ENCODE measurements at regions not wholly inside any gene's neighbourhood (a gene's known extent, or its start where the extent isn't known, plus 50 kb on each side); places are given as distances from the start of the nearest gene placed in this dataset.

DNA sequence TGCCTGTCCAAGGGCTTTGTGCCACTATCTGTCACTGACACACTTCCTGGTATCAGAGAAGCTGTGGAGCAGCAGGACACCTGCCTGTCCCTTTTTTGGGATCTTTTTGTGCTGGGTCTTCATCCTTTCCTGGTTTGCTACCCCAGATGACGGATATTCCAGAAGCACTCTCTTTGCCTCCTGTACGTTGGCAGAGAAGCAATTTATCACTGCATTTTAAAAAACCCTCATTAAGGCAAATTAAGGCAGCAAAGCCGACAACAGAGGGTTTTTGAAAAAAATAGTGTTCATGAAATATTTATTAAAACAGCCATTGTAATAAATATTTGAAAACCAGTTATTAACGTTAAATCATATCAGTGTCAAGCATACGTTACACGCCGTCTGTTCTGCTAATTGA lies 209.6 kb upstream of the NTM start:
- no peak overlapping the region for H3K4me3 ChIP-seq (ENCODE audit: low read depth, low read length)
- no peak for TF ChIP-seq CTCF (IDR thresholded peaks at IDR 0.05; ENCODE audit: borderline replicate concordance, insufficient read depth, low read depth, low read length)

DNA sequence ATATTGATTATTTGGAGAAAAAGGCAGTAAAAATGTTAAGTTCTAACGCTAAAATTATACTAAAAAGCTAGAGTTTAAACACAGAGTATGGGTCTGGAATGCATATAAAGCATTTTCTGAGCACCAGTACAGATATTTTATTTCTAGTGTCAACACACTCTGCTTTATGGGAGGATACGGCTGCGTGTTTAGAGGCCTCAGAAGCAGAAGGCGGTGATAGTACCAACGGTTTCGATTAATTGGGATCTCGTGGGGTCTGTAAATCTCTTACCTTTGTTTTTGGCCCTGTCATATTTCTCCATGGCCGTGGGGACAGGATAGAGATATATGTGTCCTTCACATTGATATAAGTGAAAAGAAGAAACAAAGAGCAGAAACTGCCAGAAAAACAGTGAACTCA lies 206.8 kb upstream of the NTM start:
- no peak for TF ChIP-seq CTCF (IDR thresholded peaks at IDR 0.05; ENCODE audit: borderline replicate concordance, insufficient read depth, low read depth, low read length)
- no peak overlapping the region for H3K4me3 ChIP-seq (ENCODE audit: low read depth, low read length)

GRCh38 chr11:131165036-131165435 lies 205.4 kb upstream of the NTM start:
- TF ChIP-seq CTCF (IDR thresholded peaks at IDR 0.05; ENCODE audit: borderline replicate concordance, insufficient read depth, low read depth, low read length), result no peak
- H3K4me3 ChIP-seq (ENCODE audit: low read depth, low read length), result no peak overlapping the region

DNA sequence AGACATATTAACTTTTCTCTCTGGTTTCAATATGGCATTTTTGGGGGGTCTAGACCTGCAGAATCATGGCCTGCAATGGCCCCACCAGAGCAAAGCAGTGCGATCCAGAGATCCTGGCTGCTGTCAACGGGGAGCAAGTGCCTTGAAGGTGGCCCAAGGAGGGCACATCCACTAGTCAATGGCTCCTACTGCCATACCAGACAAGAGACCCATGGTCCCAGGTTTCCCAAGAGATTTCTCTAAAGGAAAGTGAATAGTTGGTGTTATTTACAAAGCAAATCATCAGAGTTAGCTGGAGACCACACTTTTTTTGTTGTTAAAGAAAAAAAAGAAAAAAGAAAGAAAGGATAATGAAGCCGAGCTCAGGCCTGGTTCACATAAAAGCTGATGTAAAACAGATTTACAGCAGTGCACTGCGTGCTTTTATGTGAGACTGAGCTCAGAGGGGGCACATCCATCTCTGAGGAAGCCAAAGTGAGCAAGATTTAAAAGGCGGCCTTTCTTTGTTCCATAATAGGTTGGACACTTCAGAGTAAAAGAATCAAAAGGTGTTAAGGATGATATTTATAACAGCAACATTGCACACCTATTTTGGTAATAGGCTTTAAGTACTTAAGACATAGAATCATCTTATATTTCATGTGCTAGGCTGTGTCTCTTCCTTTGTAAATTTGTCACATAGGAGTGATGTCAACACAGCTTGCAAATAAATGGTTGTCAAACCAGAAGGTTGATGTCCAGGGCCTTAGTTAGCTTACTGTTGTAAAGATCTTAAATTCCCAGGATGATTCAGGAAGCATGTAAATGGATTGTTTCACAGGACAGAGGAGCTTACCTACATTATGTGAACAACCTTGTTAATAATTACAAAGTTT lies 201.3 kb upstream of the NTM start:
- TF ChIP-seq CTCF (IDR thresholded peaks at IDR 0.05; ENCODE audit: borderline replicate concordance, insufficient read depth, low read depth, low read length), result no peak
- no peak overlapping the region for H3K4me3 ChIP-seq (ENCODE audit: low read depth, low read length)

DNA sequence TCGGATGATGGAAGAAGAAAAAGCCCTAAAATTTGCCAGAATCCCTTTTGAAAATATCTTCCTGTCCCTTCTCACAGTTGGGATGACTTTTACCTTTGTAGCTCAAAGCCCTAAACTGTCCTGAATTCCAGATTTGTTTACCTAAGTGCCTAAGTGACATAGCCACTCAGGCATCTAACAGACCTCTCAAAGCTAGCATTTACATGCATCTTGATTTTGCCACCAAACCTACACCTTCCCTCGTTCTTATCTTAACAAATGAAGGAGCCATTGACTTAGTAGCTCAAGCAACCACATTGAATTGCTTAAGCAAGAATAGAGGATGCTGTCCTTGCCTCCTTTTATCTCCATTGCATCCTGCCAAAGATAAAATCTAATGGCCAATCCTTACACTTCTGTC lies 198.4 kb upstream of the NTM start:
- no peak overlapping the region for H3K4me3 ChIP-seq (ENCODE audit: low read depth, low read length)
- no peak for TF ChIP-seq CTCF (IDR thresholded peaks at IDR 0.05; ENCODE audit: borderline replicate concordance, insufficient read depth, low read depth, low read length)

DNA sequence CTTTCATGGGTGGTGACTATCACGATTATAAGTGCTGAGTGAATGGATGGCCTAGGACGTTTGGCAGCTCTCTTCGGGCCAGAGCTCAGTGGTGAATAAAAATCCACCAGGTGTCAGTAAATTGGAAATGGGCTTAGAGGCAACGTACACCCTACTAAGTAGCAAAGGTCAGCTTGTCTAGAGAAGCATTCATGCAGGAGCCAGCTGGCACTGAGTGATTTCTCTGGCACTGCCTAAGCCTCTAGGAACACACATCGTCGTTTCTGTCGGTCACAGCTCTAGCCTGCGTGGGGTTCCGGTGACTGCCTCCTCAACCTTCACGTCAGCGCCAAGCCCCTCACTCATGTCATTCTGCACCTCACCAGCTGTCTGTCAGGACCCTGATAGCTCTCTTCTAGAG lies 192.4 kb upstream of the NTM start:
- H3K4me3 ChIP-seq (ENCODE audit: low read depth, low read length), result no peak overlapping the region
- no peak for TF ChIP-seq CTCF (IDR thresholded peaks at IDR 0.05; ENCODE audit: borderline replicate concordance, insufficient read depth, low read depth, low read length)

- no peak overlapping the region for H3K4me3 ChIP-seq (ENCODE audit: low read depth, low read length)
- no peak for TF ChIP-seq CTCF (IDR thresholded peaks at IDR 0.05; ENCODE audit: borderline replicate concordance, insufficient read depth, low read depth, low read length)
These were observed 191.8 kb upstream of the NTM start for GRCh38 chr11:131178596-131178995.

Data from GM12875 (cell line).